Activated T-cell treated with anti-CD3 and anti-CD28 coated beads, Interleukin-2, amount 50 U/mL, for 4 hours (primary cell): ENCODE measurements at regions not wholly inside any gene's neighbourhood (a gene's known extent, or its start where the extent isn't known, plus 50 kb on each side); places are given as distances from the start of the nearest gene placed in this dataset.

Experiments
- ATAC-seq, 2 donors: fragments of 200-7000 bp; cut with Tn5 transposase; one replicate each; pipeline ENCODE4 v1.10.0; 2021
- DNase-seq: peaks from one replicate; pipeline ENCODE4 v3.0.0-alpha.2; 2020
- H3K27me3 Mint-ChIP-seq: one replicate; pipeline ENCODE4 v1.8.0; 2021; ENCODE audit warnings: low read depth, mixed read lengths
- H3K36me3 Mint-ChIP-seq: one replicate; pipeline ENCODE4 v1.8.0; 2022; ENCODE audit warnings: mixed read lengths; ENCODE audit not compliant: insufficient read depth
- H3K4me1 Mint-ChIP-seq: one replicate; pipeline ENCODE4 v1.8.0; 2021; ENCODE audit warnings: low read depth, mixed read lengths
- H3K4me3 Mint-ChIP-seq: one replicate; pipeline ENCODE4 v1.8.0; 2021; ENCODE audit warnings: mild to moderate bottlenecking, moderate library complexity, mixed read lengths
- H3K9me3 Mint-ChIP-seq: one replicate; pipeline ENCODE4 v1.8.0; 2021; ENCODE audit warnings: mixed read lengths

DNA sequence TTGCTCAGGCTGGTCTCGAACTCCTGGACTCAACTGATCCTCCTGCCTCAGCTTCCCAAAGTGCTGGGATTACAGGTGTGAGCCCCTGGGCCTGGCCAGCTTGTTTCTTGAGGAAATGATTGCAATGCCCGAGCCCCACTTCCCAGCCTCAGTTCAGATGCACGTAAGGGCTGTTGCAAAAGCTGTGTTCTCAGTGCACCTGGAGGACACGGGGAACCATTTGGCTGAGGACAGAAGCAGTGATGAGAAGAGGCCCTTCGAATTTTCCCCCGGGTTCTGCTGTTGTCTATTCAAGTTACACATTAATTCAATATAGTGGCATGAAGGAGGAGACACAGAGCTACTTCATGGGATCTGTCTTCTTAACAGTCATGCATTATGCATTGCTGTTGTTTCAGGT, 78.8 kb upstream of the WDR26 start:
- no peaks in the 10 kb centered on the region for H3K9me3 Mint-ChIP-seq

DNA sequence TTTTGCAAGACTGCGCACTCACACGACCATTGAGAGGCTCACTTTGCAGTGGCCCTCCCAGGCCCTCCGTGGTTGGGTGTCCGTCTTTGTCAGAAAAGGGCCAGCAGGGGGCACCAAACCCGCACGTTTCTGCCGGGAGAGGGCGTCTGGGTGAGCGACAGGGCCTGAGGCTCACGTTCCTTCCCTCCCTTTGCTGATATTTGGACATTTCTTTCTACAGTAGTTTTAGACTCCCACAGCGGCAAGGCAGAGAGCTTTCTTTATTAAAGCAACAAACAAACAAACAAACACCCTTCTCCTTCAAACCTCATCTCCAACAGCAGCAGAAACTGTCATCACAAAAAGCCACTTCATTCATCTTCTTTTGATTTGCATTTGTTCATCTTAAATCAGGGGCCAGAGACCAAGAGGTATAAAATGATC, 79.2 kb upstream of the WDR26 start:
- H3K4me3 Mint-ChIP-seq = no peak overlapping the region
- peak; percentile 93 to 95 for ATAC-seq
- peaks cover 6% of the 10 kb centered on the region for H3K4me1 Mint-ChIP-seq
- H3K27me3 Mint-ChIP-seq = no peaks in the 10 kb centered on the region
- peak; percentile 84 for DNase-seq
- H3K9me3 Mint-ChIP-seq = no peaks in the 10 kb centered on the region
- no peaks in the 10 kb centered on the region for H3K36me3 Mint-ChIP-seq

More for the DNA sequence above, 78.8 kb upstream of the WDR26 start:
- ATAC-seq = no peak
- H3K36me3 Mint-ChIP-seq = no peaks in the 10 kb centered on the region
- H3K4me3 Mint-ChIP-seq = no peak overlapping the region
- peaks cover 6% of the 10 kb centered on the region for H3K4me1 Mint-ChIP-seq
- no peaks in the 10 kb centered on the region for H3K27me3 Mint-ChIP-seq
- no peak for DNase-seq

DNA sequence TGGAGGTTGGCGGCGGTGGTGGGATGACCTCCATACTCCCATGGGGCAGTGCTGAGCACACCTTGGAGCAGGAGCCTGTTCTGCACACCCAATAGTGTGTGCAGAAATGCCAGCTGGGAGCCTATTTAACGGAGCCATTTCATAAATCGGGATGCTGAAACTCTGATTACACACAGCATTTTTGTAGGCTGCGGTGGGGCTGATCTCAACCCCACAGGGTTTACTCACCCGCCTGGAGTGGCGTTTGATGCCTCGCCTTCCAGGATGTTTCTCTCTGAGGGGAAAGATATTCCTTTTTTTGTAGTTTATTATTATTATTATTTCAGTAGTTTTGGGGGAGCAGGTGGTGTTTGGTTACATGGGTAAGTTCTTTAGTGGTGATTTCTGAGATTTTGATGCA, 82.6 kb upstream of the WDR26 start:
- Mint-ChIP-seq H3K27me3 (no peaks in the 10 kb centered on the region), H3K9me3 (no peaks in the 10 kb centered on the region), H3K4me3 (no peak overlapping the region), H3K4me1 (peaks cover 6% of the 10 kb centered on the region), H3K36me3 (no peaks in the 10 kb centered on the region)
- DNase-seq (no peak), ATAC-seq (no peak)

DNA sequence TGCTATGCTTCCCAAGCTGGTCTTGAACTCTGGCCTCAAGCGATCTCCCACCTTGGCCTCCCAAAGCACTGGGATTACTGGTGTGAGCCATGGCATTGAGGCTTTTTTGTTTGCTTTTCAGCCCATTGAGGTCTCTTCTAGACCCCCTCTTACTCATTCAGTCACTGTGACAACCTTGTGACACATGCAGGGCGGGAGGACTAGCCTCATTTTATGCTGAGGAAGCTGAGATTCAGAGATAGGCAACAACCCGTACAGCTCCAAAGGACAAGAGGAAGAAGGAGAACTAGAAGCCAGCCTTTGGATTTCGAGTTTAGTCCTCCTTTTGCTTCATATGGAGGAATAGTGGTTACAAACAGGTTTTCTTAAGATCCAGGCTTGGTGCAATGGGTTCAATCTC, 83.9 kb upstream of the WDR26 start:
- DNase-seq = no peak
- H3K27me3 Mint-ChIP-seq = no peaks in the 10 kb centered on the region
- no peak overlapping the region for H3K4me3 Mint-ChIP-seq
- H3K4me1 Mint-ChIP-seq = peaks cover 6% of the 10 kb centered on the region
- ATAC-seq = no peak
- H3K9me3 Mint-ChIP-seq = no peaks in the 10 kb centered on the region
- no peaks in the 10 kb centered on the region for H3K36me3 Mint-ChIP-seq

- Mint-ChIP-seq H3K4me1 (no peaks in the 10 kb centered on the region), H3K4me3 (no peak overlapping the region), H3K9me3 (no peaks in the 10 kb centered on the region), H3K27me3 (no peaks in the 10 kb centered on the region), H3K36me3 (no peaks in the 10 kb centered on the region)
- ATAC-seq (no peak), DNase-seq (no peak)
Measured at GRCh38 chr1:224519874-224520273, 85.3 kb upstream of the WDR26 start.

DNA sequence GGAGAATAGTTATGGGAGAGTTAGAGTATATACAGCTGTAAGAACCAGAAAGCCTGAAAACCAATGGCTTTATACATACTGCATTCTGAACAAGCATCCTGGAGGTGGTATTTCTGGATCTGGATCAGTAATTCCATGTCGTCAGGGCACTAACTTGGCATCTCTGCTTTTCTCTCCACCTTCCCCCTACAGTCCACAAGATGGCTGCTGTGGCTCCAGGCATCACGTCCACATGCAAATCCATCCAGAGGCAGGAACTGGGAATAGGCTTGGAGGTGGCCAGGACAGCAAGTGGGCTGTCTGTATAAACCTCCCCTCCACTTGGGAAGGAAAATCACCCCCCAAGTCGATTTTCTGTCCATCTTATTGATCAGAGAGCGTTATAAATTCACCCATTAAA, 86.2 kb upstream of the WDR26 start:
- no peak for DNase-seq
- Mint-ChIP-seq H3K27me3 (no peaks in the 10 kb centered on the region), H3K9me3 (no peaks in the 10 kb centered on the region), H3K4me1 (no peaks in the 10 kb centered on the region), H3K4me3 (no peak overlapping the region), H3K36me3 (no peaks in the 10 kb centered on the region)
- no peak for ATAC-seq

DNA sequence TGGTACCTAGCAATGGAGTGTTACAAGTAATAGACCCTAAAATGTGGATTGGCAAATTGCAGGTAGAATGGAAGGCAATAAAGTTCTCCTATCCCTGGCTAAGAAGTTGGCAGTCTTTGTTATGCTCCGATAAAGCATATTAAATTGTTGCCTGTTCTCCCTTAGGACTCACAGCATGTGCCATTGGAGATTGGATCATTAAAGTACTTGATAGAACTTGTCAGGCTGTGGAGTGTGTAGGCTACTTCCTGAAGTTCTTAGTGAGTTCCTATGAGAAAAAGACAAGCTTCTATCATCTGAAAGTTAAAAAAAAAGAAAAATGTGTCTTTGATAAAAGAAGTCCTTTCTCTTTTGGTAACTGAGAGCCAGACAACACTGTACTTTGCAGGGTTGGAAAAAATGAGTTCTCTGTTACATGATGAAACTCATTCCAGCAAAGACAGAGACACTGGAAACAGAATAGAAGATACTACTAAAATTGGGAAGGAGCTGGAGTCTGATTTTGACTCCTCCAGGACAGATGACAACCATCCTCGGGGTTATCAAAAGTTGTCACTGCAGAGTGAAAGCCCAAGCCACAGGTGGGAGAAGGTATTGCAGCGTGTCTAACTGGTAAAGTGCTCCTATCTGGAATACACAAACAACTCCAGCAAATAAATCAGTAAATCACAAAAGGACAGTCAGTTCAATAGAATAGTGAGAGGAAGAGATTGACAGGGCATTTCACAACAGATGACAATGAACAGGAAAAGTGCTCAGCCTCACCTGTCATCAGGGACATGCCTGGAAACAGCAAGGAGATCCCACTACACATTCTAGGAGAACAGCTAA, 87.5 kb upstream of the WDR26 start:
- H3K4me1 Mint-ChIP-seq = no peaks in the 10 kb centered on the region
- DNase-seq = no peak
- no peaks in the 10 kb centered on the region for H3K27me3 Mint-ChIP-seq
- no peaks in the 10 kb centered on the region for H3K9me3 Mint-ChIP-seq
- no peak overlapping the region for H3K4me3 Mint-ChIP-seq
- no peak for ATAC-seq
- H3K36me3 Mint-ChIP-seq = no peaks in the 10 kb centered on the region

DNA sequence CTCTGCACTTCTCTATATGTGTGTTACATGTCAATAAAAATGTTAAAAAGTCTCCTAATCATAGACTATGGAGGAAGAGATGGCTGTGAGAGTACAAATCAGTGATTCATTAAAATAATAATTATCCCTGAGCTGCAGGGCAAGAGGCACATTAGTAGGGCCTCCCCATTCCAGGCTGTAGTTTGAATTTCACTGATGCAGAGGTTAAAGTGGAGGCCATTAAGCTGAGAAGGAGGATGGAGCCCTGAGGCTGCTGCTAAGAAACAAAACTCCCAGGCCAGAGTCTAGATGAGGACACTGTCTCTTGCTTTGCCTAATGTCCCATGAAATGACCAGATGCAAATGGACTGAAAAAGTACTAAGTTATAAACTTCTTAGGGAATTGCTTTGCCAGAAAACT, 89.1 kb upstream of the WDR26 start:
- Mint-ChIP-seq H3K9me3 (no peaks in the 10 kb centered on the region), H3K36me3 (no peaks in the 10 kb centered on the region), H3K27me3 (no peaks in the 10 kb centered on the region), H3K4me3 (no peak overlapping the region), H3K4me1 (no peaks in the 10 kb centered on the region)
- DNase-seq (no peak), ATAC-seq (no peak)

- H3K9me3 Mint-ChIP-seq = no peaks in the 10 kb centered on the region
- no peaks in the 10 kb centered on the region for H3K36me3 Mint-ChIP-seq
- no peak overlapping the region for H3K4me3 Mint-ChIP-seq
- no peaks in the 10 kb centered on the region for H3K27me3 Mint-ChIP-seq
- DNase-seq (no peak), ATAC-seq (no peak)
- H3K4me1 Mint-ChIP-seq = no peaks in the 10 kb centered on the region
Measured at GRCh38 chr1:224524679-224525078, 90.1 kb upstream of the WDR26 start.

GRCh38 chr1:224525411-224526040, 90.6 kb upstream of the CNIH3 start:
- H3K36me3 Mint-ChIP-seq = no peaks in the 10 kb centered on the region
- no peak for ATAC-seq
- H3K9me3 Mint-ChIP-seq = no peaks in the 10 kb centered on the region
- DNase-seq = no peak
- H3K27me3 Mint-ChIP-seq = no peaks in the 10 kb centered on the region
- H3K4me1 Mint-ChIP-seq = no peaks in the 10 kb centered on the region
- no peak overlapping the region for H3K4me3 Mint-ChIP-seq

GRCh38 chr1:224526771-224527170, 89.3 kb upstream of the CNIH3 start:
- Mint-ChIP-seq H3K27me3 (peaks cover 4% of the 10 kb centered on the region), H3K9me3 (no peaks in the 10 kb centered on the region), H3K36me3 (no peaks in the 10 kb centered on the region), H3K4me1 (no peaks in the 10 kb centered on the region), H3K4me3 (no peak overlapping the region)
- ATAC-seq = no peak
- DNase-seq = no peak

DNA sequence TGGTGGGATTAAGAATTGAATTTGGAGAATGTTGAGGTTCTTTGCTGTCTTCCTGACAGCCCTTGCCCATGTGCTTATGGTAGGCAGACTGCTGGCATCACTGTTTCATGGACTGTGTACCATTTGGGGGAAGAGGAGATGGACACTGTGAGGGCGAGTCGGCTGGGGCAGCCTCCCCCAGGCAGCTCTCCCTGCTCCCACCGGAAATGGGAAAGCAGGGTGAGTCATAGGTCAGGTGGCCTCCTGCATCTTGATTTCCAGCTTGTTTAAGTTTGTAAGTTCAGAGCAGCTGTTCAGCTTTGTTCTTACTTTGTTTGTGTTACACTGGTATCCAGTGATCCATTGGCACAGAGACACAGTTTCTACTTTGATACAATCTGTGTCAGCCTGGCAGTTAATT, 87.2 kb upstream of the CNIH3 start:
- Mint-ChIP-seq H3K36me3 (no peaks in the 10 kb centered on the region), H3K4me3 (no peak overlapping the region), H3K4me1 (no peaks in the 10 kb centered on the region), H3K27me3 (peaks cover 4% of the 10 kb centered on the region), H3K9me3 (no peaks in the 10 kb centered on the region)
- ATAC-seq (no peak), DNase-seq (no peak)

GRCh38 chr1:224529844-224530243, 86.3 kb upstream of the CNIH3 start:
- Mint-ChIP-seq H3K36me3 (no peaks in the 10 kb centered on the region), H3K4me3 (no peak overlapping the region), H3K9me3 (no peaks in the 10 kb centered on the region), H3K4me1 (no peaks in the 10 kb centered on the region), H3K27me3 (peaks cover 4% of the 10 kb centered on the region)
- no peak for ATAC-seq
- no peak for DNase-seq

GRCh38 chr1:224533517-224533916, 82.6 kb upstream of the CNIH3 start:
- no peaks in the 10 kb centered on the region for H3K36me3 Mint-ChIP-seq
- no peaks in the 10 kb centered on the region for H3K9me3 Mint-ChIP-seq
- H3K4me3 Mint-ChIP-seq = no peak overlapping the region
- no peak for ATAC-seq
- no peak for DNase-seq
- H3K4me1 Mint-ChIP-seq = no peaks in the 10 kb centered on the region
- H3K27me3 Mint-ChIP-seq = peaks cover 4% of the 10 kb centered on the region

DNA sequence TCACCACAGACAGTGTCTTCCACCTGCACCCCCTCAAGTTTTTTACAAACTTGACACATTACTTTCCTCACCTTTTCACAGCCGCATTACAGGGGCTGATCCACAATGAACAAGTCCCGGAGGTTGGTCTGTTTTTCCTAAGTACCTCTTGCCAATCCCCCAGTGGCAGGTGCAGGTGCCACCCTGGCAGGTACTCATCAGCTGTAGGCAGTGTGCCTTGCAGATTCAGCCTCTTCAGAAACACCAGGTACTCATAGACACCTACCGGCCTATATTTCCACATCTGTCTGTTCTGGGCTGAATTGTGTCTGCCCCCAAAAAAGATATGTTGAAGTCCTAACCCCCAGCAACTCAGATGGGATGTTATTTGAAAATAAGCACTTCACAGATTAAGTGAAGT, 81.4 kb upstream of the CNIH3 start:
- H3K9me3 Mint-ChIP-seq = no peaks in the 10 kb centered on the region
- H3K27me3 Mint-ChIP-seq = peaks cover 7% of the 10 kb centered on the region
- no peak for DNase-seq
- no peaks in the 10 kb centered on the region for H3K4me1 Mint-ChIP-seq
- H3K4me3 Mint-ChIP-seq = no peak overlapping the region
- H3K36me3 Mint-ChIP-seq = no peaks in the 10 kb centered on the region
- ATAC-seq = no peak
